ENCODE measurements at regions not wholly inside any gene's neighbourhood (a gene's known extent, or its start where the extent isn't known, plus 50 kb on each side); places are given as distances from the start of the nearest gene placed in this dataset.

DNA sequence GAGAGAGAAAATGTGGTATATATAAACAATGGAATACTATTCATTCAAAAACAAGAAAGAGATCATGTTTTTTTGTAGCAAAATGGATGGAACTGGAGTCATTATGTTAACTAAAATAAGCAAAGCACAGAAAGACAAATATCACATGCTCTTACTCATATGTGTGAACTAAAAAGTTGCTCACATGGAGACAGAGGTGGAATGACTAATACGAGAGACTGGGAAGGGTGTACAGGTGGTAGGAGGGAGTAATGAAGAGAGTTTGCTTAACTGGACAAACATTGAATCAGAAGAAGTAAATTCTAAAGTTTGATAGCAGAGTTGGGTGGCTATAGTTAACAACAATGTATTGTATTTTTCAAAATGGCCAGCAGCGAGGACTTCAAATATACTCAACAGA lies 1080.7 kb upstream of the CHAC2 start:
- DNase-seq: no peak
- no peak for ATAC-seq
- H3K4me1 ChIP-seq: no peaks in the 10 kb centered on the region
- no peak overlapping the region for H3K27ac ChIP-seq
- H3K4me3 ChIP-seq: no peak overlapping the region
- no peaks in the 10 kb centered on the region for H3K27me3 ChIP-seq
- 46% methylated on average over 2 of the region's 2 CpGs for WGBS (ENCODE audit: insufficient coverage, low coverage, low lambda C conversion rate, missing lambda C conversion rate)
- H3K36me3 ChIP-seq: no peaks in the 10 kb centered on the region
- no peaks in the 10 kb centered on the region for H3K9me3 ChIP-seq
- TF ChIP-seq, protein P1, sequence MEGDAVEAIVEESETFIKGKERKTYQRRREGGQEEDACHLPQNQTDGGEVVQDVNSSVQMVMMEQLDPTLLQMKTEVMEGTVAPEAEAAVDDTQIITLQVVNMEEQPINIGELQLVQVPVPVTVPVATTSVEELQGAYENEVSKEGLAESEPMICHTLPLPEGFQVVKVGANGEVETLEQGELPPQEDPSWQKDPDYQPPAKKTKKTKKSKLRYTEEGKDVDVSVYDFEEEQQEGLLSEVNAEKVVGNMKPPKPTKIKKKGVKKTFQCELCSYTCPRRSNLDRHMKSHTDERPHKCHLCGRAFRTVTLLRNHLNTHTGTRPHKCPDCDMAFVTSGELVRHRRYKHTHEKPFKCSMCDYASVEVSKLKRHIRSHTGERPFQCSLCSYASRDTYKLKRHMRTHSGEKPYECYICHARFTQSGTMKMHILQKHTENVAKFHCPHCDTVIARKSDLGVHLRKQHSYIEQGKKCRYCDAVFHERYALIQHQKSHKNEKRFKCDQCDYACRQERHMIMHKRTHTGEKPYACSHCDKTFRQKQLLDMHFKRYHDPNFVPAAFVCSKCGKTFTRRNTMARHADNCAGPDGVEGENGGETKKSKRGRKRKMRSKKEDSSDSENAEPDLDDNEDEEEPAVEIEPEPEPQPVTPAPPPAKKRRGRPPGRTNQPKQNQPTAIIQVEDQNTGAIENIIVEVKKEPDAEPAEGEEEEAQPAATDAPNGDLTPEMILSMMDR (IDR thresholded peaks at IDR 0.05): no peak
- no peak for TF ChIP-seq POLR2A (IDR thresholded peaks at IDR 0.05)
- intact Hi-C loops (cut with DNase I): no loop called here

DNA sequence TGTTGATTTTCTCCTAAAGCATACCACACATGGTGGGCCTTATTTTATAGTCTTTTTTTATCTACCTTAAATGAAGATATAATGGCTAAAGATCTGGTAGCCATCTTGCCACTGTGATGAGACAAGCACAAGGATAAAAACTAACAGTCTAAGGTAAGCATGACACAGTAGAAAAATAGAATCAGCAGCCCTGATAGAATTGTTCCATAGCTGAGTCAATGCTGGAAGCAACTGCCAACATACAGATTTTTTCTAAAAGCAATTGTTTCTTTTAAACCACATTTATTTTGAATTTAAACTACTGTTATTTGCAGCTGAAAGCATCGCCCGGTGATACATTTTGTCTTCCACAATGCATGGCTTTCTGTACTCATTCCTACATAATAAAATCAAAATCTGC lies 1091.5 kb upstream of the CHAC2 start:
- H3K36me3 ChIP-seq: no peaks in the 10 kb centered on the region
- no peak overlapping the region for H3K27ac ChIP-seq
- no peak overlapping the region for H3K4me3 ChIP-seq
- no peaks in the 10 kb centered on the region for H3K9me3 ChIP-seq
- WGBS (ENCODE audit: insufficient coverage, low coverage, low lambda C conversion rate, missing lambda C conversion rate): 67% methylated on average over 2 of the region's 2 CpGs
- no peak for TF ChIP-seq POLR2A (IDR thresholded peaks at IDR 0.05)
- TF ChIP-seq, protein P1 (IDR thresholded peaks at IDR 0.05): no peak
- H3K4me1 ChIP-seq: no peaks in the 10 kb centered on the region
- H3K27me3 ChIP-seq: no peaks in the 10 kb centered on the region
- ATAC-seq (no peak), DNase-seq (no peak)
- intact Hi-C loops (cut with DNase I): no loop called here

DNA sequence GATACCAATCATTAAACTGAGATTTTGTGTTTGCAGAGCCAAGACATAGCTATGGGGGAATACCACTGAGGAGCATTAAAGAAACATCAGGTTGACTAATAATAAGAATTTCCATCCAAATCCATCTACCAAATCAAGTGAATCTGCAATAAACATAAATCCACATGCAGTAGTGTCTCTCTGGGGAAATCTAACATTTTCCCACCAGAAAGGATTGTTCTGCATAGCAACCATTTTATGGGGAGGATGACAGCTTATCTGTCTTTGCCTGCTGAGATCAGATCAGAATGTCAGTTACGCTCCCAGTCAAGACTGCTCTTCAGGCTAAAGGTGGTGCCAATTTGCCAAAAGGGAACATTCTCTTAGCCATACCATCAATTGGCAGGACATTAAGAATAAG lies 1098.9 kb upstream of the CHAC2 start:
- ATAC-seq (no peak), DNase-seq (no peak)
- TF ChIP-seq POLR2A (IDR thresholded peaks at IDR 0.05): no peak
- TF ChIP-seq, protein P1 (IDR thresholded peaks at IDR 0.05): no peak
- Histone ChIP-seq H3K27ac (no peak overlapping the region), H3K4me3 (no peak overlapping the region), H3K36me3 (no peaks in the 10 kb centered on the region), H3K4me1 (no peaks in the 10 kb centered on the region), H3K9me3 (no peaks in the 10 kb centered on the region), H3K27me3 (no peaks in the 10 kb centered on the region)
- intact Hi-C loops (cut with DNase I): no loop called here
- WGBS (ENCODE audit: insufficient coverage, low coverage, low lambda C conversion rate, missing lambda C conversion rate): 89% methylated on average over 1 of the region's 1 CpG

DNA sequence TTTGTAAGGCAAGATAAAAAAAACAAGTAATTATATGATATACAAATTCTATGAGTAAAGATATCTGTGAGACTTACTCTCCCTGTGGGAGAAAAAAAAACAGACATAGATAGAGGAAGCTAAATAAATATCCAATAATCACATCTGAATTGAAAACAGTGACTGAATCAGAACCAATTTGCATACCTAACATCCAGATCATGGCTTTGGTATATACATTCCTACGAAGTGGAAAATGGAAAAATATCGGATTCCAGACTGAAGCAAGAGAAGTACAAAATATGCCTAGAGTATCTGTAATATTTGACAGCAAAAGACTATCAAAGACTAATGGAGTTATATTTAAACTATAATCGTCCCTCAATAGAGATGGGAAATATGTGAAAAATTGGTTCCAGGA lies 1108.1 kb upstream of the CHAC2 start:
- H3K36me3 ChIP-seq: no peaks in the 10 kb centered on the region
- no peak overlapping the region for H3K27ac ChIP-seq
- WGBS (ENCODE audit: insufficient coverage, low coverage, low lambda C conversion rate, missing lambda C conversion rate): 64% methylated on average over 3 of the region's 3 CpGs
- H3K9me3 ChIP-seq: no peaks in the 10 kb centered on the region
- intact Hi-C loops (cut with DNase I): no loop called here
- H3K27me3 ChIP-seq: no peaks in the 10 kb centered on the region
- no peaks in the 10 kb centered on the region for H3K4me1 ChIP-seq
- no peak for TF ChIP-seq POLR2A (IDR thresholded peaks at IDR 0.05)
- TF ChIP-seq, protein P1 (IDR thresholded peaks at IDR 0.05): no peak
- ATAC-seq: no peak
- no peak for DNase-seq
- H3K4me3 ChIP-seq: no peak overlapping the region

DNA sequence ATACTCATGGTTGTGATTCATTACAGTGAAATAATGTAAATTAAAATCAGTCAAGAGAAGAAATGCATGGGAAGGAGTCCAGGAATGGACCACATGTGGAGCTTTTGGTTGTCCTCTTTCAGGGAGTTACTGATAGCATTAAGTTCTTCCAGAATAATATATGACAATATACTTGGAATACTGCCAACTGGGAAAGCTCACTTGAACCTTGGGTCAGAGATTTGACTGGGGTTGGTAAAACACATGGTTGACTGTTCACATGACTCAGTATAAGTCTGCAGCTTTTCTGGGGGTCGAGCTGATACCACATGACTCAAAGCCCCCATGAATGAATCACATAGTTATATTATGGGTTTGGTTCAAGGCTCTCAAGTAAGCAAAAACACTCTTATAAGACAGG lies 1109.0 kb upstream of the CHAC2 start:
- Histone ChIP-seq H3K9me3 (no peaks in the 10 kb centered on the region), H3K36me3 (no peaks in the 10 kb centered on the region), H3K4me3 (no peak overlapping the region), H3K27ac (no peak overlapping the region), H3K27me3 (no peaks in the 10 kb centered on the region), H3K4me1 (no peaks in the 10 kb centered on the region)
- DNase-seq: no peak
- ATAC-seq: no peak
- intact Hi-C loops (cut with DNase I): no loop called here
- TF ChIP-seq, protein P1 (IDR thresholded peaks at IDR 0.05): no peak
- no peak for TF ChIP-seq POLR2A (IDR thresholded peaks at IDR 0.05)
- 20% methylated on average over 1 of the region's 1 CpG for WGBS (ENCODE audit: insufficient coverage, low coverage, low lambda C conversion rate, missing lambda C conversion rate)

All from right lobe of liver (tissue), 6 donors.